ENCODE measurements at regions not wholly inside any gene's neighbourhood (a gene's known extent, or its start where the extent isn't known, plus 50 kb on each side); places are given as distances from the start of the nearest gene placed in this dataset.

GRCh38 chr2:47299555-47299954 is 69.6 kb upstream of the EPCAM start:
- no peak for TF ChIP-seq CTCF (IDR thresholded peaks at IDR 0.05)
- TF ChIP-seq POLR2A (IDR thresholded peaks at IDR 0.05): no peak

All from adrenal gland (tissue), 5 donors.